ENCODE measurements at regions not wholly inside any gene's neighbourhood (a gene's known extent, or its start where the extent isn't known, plus 50 kb on each side); places are given as distances from the start of the nearest gene placed in this dataset.

- TF ChIP-seq CTCF (IDR thresholded peaks at IDR 0.05; ENCODE audit: low read depth, low read length) (no peak), EZH2phosphoT487 (IDR thresholded peaks at IDR 0.05; ENCODE audit: low read depth) (no peak)
These were observed 112.5 kb downstream of the MRPL39 start for GRCh38 chr21:25494804-25495203.

All from OCI-LY3 (cell line).